Lower leg skin (tissue), 3 donors: ENCODE measurements at regions not wholly inside any gene's neighbourhood (a gene's known extent, or its start where the extent isn't known, plus 50 kb on each side); places are given as distances from the start of the nearest gene placed in this dataset.
"Not testable (repeated sequence)": the region's sequence is repeated elsewhere in the genome, so short reads cannot be mapped to it uniquely, and the experiment has no call there.

Experiments used
- CTCF ChIP-seq, 3 donors: fragments of 450-650 bp; IDR thresholded peaks; one replicate each; pipeline ENCODE4 v1.5.1; 2016; ENCODE audit warnings: antibody characterized with exemption in 3 of 3, mild to moderate bottlenecking in 3 of 3, moderate library complexity in 2 of 3
- POLR2A ChIP-seq, 2 donors: fragments of 450-650 bp; IDR thresholded peaks; one replicate each; pipeline ENCODE4 v1.6.1; 2016 to 2017; ENCODE audit warnings: antibody characterized with exemption in 2 of 2, mild to moderate bottlenecking in 1 of 2, moderate library complexity in 1 of 2

GRCh38 chr14:104308534-104308933 is 170.1 kb downstream of the KIF26A start:
- TF ChIP-seq CTCF, POLR2A (IDR thresholded peaks at IDR 0.05): not testable (repeated sequence)
